HG03342 (cell line): ENCODE measurements at regions not wholly inside any gene's neighbourhood (a gene's known extent, or its start where the extent isn't known, plus 50 kb on each side); places are given as distances from the start of the nearest gene placed in this dataset.

ENCODE experiments used
- ATAC-seq: cut with Tn5 transposase; IDR thresholded peaks from one replicate; pipeline ENCODE4 v1.9.1; 2021; ENCODE audit warnings: mild to moderate bottlenecking, moderate library complexity; ENCODE audit not compliant: unreplicated experiment

GRCh38 chr1:186736971-186737685, 56.9 kb upstream of the PTGS2 start:
- no peak for ATAC-seq

GRCh38 chr1:186735463-186735862, 55.2 kb upstream of the PTGS2 start:
- ATAC-seq = no peak

GRCh38 chr1:186730951-186731729, 50.9 kb upstream of the PTGS2 start:
- peak; percentile 67 for ATAC-seq
